RWPE2 (cell line): ENCODE measurements at regions not wholly inside any gene's neighbourhood (a gene's known extent, or its start where the extent isn't known, plus 50 kb on each side); places are given as distances from the start of the nearest gene placed in this dataset.
"Not testable (repeated sequence)": the region's sequence is repeated elsewhere in the genome, so short reads cannot be mapped to it uniquely, and the experiment has no call there.

Source experiments
- ATAC-seq: fragments of 200-7000 bp; cut with Tn5 transposase; 3 replicates; pipeline ENCODE4 v1.9.1; 2021; ENCODE audit warnings: low read depth
- DNase-seq: peaks from one replicate; pipeline ENCODE4 v3.0.0-alpha.2; 2020; ENCODE audit warnings: low spot score
- H3K27ac ChIP-seq: fragments of 450-650 bp; 2 replicates; pipeline ENCODE4 v1.5.1; 2017; ENCODE audit warnings: mild to moderate bottlenecking; ENCODE audit not compliant: poor library complexity, severe bottlenecking
- H3K27me3 ChIP-seq: fragments of 250-450 bp; sonication (Bioruptor Pico); 2 replicates; pipeline ENCODE4 v1.5.1; 2021; ENCODE audit warnings: mild to moderate bottlenecking, moderate library complexity; ENCODE audit not compliant: insufficient read depth, poor library complexity, severe bottlenecking
- H3K36me3 ChIP-seq: fragments of 250-450 bp; sonication (Bioruptor Pico); 2 replicates; pipeline ENCODE4 v1.5.1; 2020; ENCODE audit warnings: low read depth, mild to moderate bottlenecking, moderate library complexity
- H3K4me1 ChIP-seq: fragments of 250-450 bp; sonication (Bioruptor Pico); 2 replicates; pipeline ENCODE4 v1.5.1; 2021; ENCODE audit warnings: mild to moderate bottlenecking, moderate library complexity; ENCODE audit not compliant: insufficient read depth, poor library complexity, severe bottlenecking
- H3K4me3 ChIP-seq: fragments of 250-450 bp; sonication (Bioruptor Pico); 2 replicates; pipeline ENCODE4 v1.5.1; 2021; ENCODE audit warnings: mild to moderate bottlenecking, moderate library complexity; ENCODE audit not compliant: severe bottlenecking
- H3K9me3 ChIP-seq: fragments of 250-450 bp; sonication (Bioruptor Pico); 2 replicates; pipeline ENCODE4 v1.5.1; 2021; ENCODE audit warnings: mild to moderate bottlenecking, moderate library complexity; ENCODE audit not compliant: severe bottlenecking
- TF ChIP-seq, protein P1 (sequence below): fragments of 450-650 bp; IDR thresholded peaks from one replicate; pipeline ENCODE4 v1.5.1; 2017; ENCODE audit warnings: mild to moderate bottlenecking, moderate library complexity; ENCODE audit not compliant: poor library complexity, severe bottlenecking

DNA sequence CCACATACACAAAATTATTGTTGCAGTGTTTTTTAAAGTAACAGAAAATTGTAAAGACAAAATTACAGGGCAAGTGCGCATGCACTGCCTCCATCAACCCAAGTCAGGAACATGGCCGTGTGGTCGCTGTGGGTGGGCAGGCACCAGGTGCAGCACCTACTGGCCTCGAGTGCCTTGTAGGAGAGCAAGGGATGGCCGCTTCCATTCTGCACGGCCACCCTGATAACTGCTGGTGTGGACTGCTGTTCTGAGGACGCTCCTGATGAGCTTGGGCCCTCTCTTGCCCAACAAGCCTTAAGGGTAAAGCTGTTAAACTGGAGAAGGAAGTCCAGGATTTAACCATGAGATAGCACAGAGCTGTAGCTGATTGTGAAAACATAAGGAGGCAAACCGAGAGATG is 124.6 kb upstream of the PPP1R9A start:
- ATAC-seq (no peak), DNase-seq (no peak)
- H3K27me3 ChIP-seq: no peaks in the 10 kb centered on the region
- no peaks in the 10 kb centered on the region for H3K36me3 ChIP-seq
- H3K4me3 ChIP-seq: no peak overlapping the region
- H3K4me1 ChIP-seq: no peaks in the 10 kb centered on the region
- no peak overlapping the region for H3K27ac ChIP-seq
- TF ChIP-seq, protein P1, sequence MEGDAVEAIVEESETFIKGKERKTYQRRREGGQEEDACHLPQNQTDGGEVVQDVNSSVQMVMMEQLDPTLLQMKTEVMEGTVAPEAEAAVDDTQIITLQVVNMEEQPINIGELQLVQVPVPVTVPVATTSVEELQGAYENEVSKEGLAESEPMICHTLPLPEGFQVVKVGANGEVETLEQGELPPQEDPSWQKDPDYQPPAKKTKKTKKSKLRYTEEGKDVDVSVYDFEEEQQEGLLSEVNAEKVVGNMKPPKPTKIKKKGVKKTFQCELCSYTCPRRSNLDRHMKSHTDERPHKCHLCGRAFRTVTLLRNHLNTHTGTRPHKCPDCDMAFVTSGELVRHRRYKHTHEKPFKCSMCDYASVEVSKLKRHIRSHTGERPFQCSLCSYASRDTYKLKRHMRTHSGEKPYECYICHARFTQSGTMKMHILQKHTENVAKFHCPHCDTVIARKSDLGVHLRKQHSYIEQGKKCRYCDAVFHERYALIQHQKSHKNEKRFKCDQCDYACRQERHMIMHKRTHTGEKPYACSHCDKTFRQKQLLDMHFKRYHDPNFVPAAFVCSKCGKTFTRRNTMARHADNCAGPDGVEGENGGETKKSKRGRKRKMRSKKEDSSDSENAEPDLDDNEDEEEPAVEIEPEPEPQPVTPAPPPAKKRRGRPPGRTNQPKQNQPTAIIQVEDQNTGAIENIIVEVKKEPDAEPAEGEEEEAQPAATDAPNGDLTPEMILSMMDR: no peak
- H3K9me3 ChIP-seq: no peaks in the 10 kb centered on the region

DNA sequence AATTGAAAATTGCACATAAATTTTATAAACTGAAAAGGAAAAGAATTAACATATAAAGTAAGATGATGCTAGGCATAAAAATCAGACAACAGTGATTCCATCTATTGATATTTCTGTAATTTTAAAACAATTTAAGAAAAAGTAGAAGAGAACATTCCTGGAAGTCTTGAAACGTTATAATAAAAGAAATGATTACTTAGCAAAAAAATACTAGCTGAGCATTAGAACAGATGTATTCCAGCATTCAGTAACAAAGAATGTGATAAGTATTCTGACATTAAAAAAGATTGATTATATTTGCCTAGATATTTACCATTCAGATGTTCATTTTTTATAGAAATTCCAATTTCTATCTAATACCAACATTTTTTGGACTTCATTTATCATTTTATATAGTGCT is 120.1 kb upstream of the PPP1R9A start:
- ATAC-seq (no peak), DNase-seq (no peak)
- H3K27me3 ChIP-seq: no peaks in the 10 kb centered on the region
- TF ChIP-seq, protein P1: no peak
- H3K4me1 ChIP-seq: no peaks in the 10 kb centered on the region
- no peaks in the 10 kb centered on the region for H3K9me3 ChIP-seq
- no peaks in the 10 kb centered on the region for H3K36me3 ChIP-seq
- H3K4me3 ChIP-seq: no peak overlapping the region
- H3K27ac ChIP-seq: no peak overlapping the region

DNA sequence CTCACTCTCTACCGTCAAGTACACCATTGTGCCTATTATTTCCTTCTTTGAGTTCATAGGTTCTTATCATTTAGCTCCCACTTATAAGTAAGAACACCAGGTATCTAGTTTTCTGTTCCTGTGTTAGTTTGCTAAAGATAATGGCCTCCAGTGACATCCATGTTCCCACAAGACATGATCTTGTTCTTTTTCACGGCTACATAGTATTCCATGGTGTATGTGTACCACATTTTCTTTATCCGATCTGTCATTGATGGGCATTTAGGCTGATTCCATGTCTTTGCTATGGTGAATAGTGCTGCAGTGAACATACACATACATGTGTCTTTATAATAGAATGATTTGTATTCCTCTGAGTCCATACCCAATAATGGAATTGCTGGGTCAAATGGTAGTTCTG is 119.0 kb upstream of the PPP1R9A start:
- H3K9me3 ChIP-seq, H3K4me1 ChIP-seq, H3K27ac ChIP-seq, DNase-seq, ATAC-seq, H3K36me3 ChIP-seq, H3K27me3 ChIP-seq, H3K4me3 ChIP-seq: not testable (repeated sequence)

DNA sequence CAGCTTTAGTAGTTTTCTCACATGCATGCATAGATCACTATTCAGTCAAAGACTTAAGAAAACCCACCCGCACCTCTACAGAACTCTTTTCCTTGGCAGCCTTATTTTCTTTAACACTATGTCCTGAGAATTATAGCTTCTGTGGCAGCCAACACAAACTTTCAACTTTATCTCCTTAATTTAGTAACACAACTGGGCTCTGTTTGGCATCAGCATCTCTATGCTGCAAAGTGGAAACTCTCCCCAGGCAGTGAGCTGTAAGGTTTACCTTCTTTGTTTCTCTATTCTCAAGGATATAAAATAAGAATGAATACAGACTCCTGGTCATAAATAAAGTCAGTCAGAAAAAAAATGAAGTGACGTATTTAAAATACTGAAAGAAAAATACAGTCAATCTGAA is 115.2 kb upstream of the PPP1R9A start:
- Histone ChIP-seq H3K27me3 (peaks cover 4% of the 10 kb centered on the region), H3K4me3 (no peak overlapping the region), H3K36me3 (no peaks in the 10 kb centered on the region), H3K9me3 (no peaks in the 10 kb centered on the region), H3K4me1 (no peaks in the 10 kb centered on the region), H3K27ac (no peak overlapping the region)
- TF ChIP-seq, protein P1: no peak
- ATAC-seq (no peak), DNase-seq (no peak)

DNA sequence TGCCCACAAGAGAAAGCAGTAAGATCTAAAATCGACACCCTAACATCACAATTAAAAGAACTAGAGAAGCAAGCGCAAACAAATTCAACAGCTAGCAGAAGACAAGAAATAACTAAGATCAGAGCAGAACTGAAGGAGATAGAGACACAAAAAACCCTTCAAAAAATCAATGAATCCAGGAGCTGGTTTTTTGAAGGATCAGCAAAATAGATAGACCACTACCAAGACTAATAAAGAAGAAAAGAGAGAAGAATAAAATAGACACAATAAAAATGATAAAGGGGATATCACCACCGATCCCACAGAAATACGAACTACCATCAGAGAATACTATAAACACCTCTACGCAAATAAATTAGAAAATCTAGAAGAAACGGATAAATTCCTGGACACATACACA is 110.0 kb upstream of the PPP1R9A start:
- DNase-seq, H3K36me3 ChIP-seq, H3K4me1 ChIP-seq, H3K4me3 ChIP-seq, H3K9me3 ChIP-seq, ATAC-seq, H3K27ac ChIP-seq, H3K27me3 ChIP-seq: not testable (repeated sequence)

DNA sequence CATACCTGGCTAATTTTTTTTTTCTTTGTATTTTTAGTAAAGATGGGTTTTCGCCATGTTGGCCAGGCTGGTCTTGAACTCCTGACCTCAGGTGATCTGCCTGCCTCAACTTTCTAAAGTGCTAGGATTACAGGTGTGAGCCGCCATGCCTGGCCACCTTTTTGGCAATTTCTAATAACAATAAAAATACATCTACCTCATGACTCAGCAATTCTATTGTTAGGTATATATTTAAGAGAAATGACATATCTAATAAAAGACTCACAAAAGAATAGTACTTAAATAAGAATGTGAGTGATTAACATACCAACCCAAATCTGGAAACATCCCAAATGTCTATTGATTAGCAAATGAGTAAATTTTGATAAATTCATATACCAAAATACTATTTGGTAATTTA is 103.6 kb upstream of the PPP1R9A start:
- no peak overlapping the region for H3K4me3 ChIP-seq
- H3K9me3 ChIP-seq: no peaks in the 10 kb centered on the region
- no peaks in the 10 kb centered on the region for H3K4me1 ChIP-seq
- TF ChIP-seq, protein P1: no peak
- H3K27me3 ChIP-seq: no peaks in the 10 kb centered on the region
- ATAC-seq: no peak
- DNase-seq: no peak
- no peaks in the 10 kb centered on the region for H3K36me3 ChIP-seq
- no peak overlapping the region for H3K27ac ChIP-seq

DNA sequence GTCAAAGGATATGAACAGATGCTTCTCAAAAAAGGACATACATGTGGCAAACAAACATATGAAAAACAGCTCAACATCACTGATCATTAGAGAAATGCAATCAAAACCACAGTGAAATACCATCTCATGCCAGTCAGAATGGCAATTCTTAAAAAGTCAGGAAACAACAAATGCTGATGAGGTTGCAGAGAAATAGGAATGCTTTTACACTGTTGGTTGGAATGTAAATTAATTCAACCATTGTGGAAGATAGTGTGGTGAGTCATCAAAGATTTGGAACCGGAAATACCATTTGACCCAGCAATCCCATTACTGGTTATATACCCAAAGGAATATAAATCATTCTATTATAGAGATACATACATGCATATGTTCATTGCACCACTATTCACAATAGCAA is 98.7 kb upstream of the PPP1R9A start:
- H3K27me3 ChIP-seq, H3K36me3 ChIP-seq, DNase-seq, H3K27ac ChIP-seq, ATAC-seq, H3K4me1 ChIP-seq, H3K4me3 ChIP-seq, H3K9me3 ChIP-seq: not testable (repeated sequence)
